Adrenal gland (tissue), 5 donors: ENCODE measurements at regions not wholly inside any gene's neighbourhood (a gene's known extent, or its start where the extent isn't known, plus 50 kb on each side); places are given as distances from the start of the nearest gene placed in this dataset.

Experiments
- CTCF ChIP-seq, 6 experiments: fragments of 450-650 bp in 4 of 6; fragments of 200-600 bp in 2 of 6; sonication (generic) in 1 of 6; IDR thresholded peaks; 1 replicate in 5 of 6; 2 replicates in 1 of 6; pipeline versions ENCODE4 v1.5.1 to v1.8.0; 2016 to 2021; ENCODE audit warnings: antibody characterized with exemption in 6 of 6, mild to moderate bottlenecking in 2 of 6, moderate library complexity in 1 of 6
- POLR2A ChIP-seq, 2 donors: fragments of 450-650 bp; IDR thresholded peaks; one replicate each; pipeline ENCODE4 v1.6.1; 2017; ENCODE audit warnings: antibody characterized with exemption in 2 of 2, mild to moderate bottlenecking in 2 of 2, moderate library complexity in 1 of 2
- donor health status: DM: no; HTN: no; CAD: no.

- TF ChIP-seq CTCF (IDR thresholded peaks at IDR 0.05), result no peak
- no peak for TF ChIP-seq POLR2A (IDR thresholded peaks at IDR 0.05)
These were observed 227.7 kb upstream of the TMEM260 start for GRCh38 chr14:56351861-56352260.
